ENCODE measurements at regions not wholly inside any gene's neighbourhood (a gene's known extent, or its start where the extent isn't known, plus 50 kb on each side); places are given as distances from the start of the nearest gene placed in this dataset.

- Histone ChIP-seq H3K79me2 (ENCODE audit: insufficient read depth, low read length) (no peaks in the 10 kb centered on the region), H3K4me2 (ENCODE audit: low read depth, low read length) (no peak overlapping the region), H3K9me3 (ENCODE audit: low read length) (no peaks in the 10 kb centered on the region), H3K27me3 (ENCODE audit: control insufficient read depth in 1 of 2, insufficient read depth in 2 of 2, low read length in 2 of 2) (no peaks in the 10 kb centered on the region), H4K20me1 (ENCODE audit: insufficient read depth, low read length) (no peaks in the 10 kb centered on the region), H3K9ac (ENCODE audit: insufficient read depth, low read depth, low read length) (no peak overlapping the region), H3K4me3 (replicated peaks in 1 of 3; ENCODE audit: insufficient read depth in 1 of 3, low read depth in 2 of 3, low read length in 3 of 3) (no peak overlapping the region), H3K36me3 (replicated peaks in 1 of 2; ENCODE audit: control insufficient read depth in 1 of 2, insufficient read depth in 2 of 2, low read length in 2 of 2) (no peaks in the 10 kb centered on the region), H3K4me1 (ENCODE audit: insufficient read depth, low read length) (no peaks in the 10 kb centered on the region), H2AFZ (ENCODE audit: low read length) (no peak overlapping the region), H3K27ac (ENCODE audit: extremely low read length, insufficient read depth, low read length) (no peak overlapping the region)
- BruUV-seq (replicated peaks) = no TSS peak
- FAIRE-seq (no peak), DNase-seq (ENCODE audit: low spot score) (no peak), ATAC-seq (no peak)
- TF ChIP-seq EZH2 (conservative IDR thresholded peaks at IDR 0.05; ENCODE audit: low read depth, low read length) = no peak
- no peak for TF ChIP-seq HCFC1 (IDR thresholded peaks at IDR 0.05; ENCODE audit: low read depth, low read length)
- no peak for TF ChIP-seq RELA (CRISPR knock-in tag; IDR thresholded peaks at IDR 0.05)
- no peak for TF ChIP-seq FLYWCH1 (CRISPR knock-in tag; IDR thresholded peaks at IDR 0.05)
- TF ChIP-seq ATF7 (IDR thresholded peaks at IDR 0.05) = no peak
- TF ChIP-seq ATF7 (CRISPR knock-in tag; IDR thresholded peaks at IDR 0.05) = no peak
- TF ChIP-seq ZNF543 (CRISPR knock-in tag; IDR thresholded peaks at IDR 0.05) = no peak
- intact Hi-C loops (cut with micrococcal nuclease; ENCODE audit: unreplicated experiment) (no loop called here), in situ Hi-C loops (cut with HindIII; ENCODE audit: extremely low pct_ligation_motif_present, low pct_unique_long_range_greater_than_20kb) (no loop called here)
- ChIA-PET CTCF (ENCODE audit: low intra/inter-chr PET ratio, low total read pairs) (no interaction called here), POLR2A (no interaction called here)
- WGBS (ENCODE audit: low lambda C conversion rate) = 9% methylated on average over 4 of the region's 4 CpGs
Measured at GRCh38 chr4:176406297-176406696, 86.5 kb downstream of the SPCS3 start.

GRCh38 chr4:176406736-176407135, 87.0 kb downstream of the SPCS3 start:
- Histone ChIP-seq H3K9me3 (ENCODE audit: low read length) (no peaks in the 10 kb centered on the region), H3K79me2 (ENCODE audit: insufficient read depth, low read length) (no peaks in the 10 kb centered on the region), H3K4me2 (ENCODE audit: low read depth, low read length) (no peak overlapping the region), H4K20me1 (ENCODE audit: insufficient read depth, low read length) (no peaks in the 10 kb centered on the region), H3K4me3 (replicated peaks in 1 of 3; ENCODE audit: insufficient read depth in 1 of 3, low read depth in 2 of 3, low read length in 3 of 3) (no peak overlapping the region), H3K9ac (ENCODE audit: insufficient read depth, low read depth, low read length) (no peak overlapping the region), H3K27ac (ENCODE audit: extremely low read length, insufficient read depth, low read length) (no peak overlapping the region), H3K27me3 (ENCODE audit: control insufficient read depth in 1 of 2, insufficient read depth in 2 of 2, low read length in 2 of 2) (no peaks in the 10 kb centered on the region), H3K4me1 (ENCODE audit: insufficient read depth, low read length) (no peaks in the 10 kb centered on the region), H3K36me3 (replicated peaks in 1 of 2; ENCODE audit: control insufficient read depth in 1 of 2, insufficient read depth in 2 of 2, low read length in 2 of 2) (no peaks in the 10 kb centered on the region), H2AFZ (ENCODE audit: low read length) (no peak overlapping the region)
- FAIRE-seq = no peak
- ChIA-PET POLR2A (no interaction called here), CTCF (ENCODE audit: low intra/inter-chr PET ratio, low total read pairs) (no interaction called here)
- DNase-seq (ENCODE audit: low spot score) = no peak
- intact Hi-C loops (cut with micrococcal nuclease; ENCODE audit: unreplicated experiment) = no loop called here
- 0% methylated on average over 2 of the region's 2 CpGs for WGBS (ENCODE audit: low lambda C conversion rate)
- no TSS peak for BruUV-seq (replicated peaks)
- TF ChIP-seq ZNF281 (CRISPR knock-in tag; IDR thresholded peaks at IDR 0.05; ENCODE audit: borderline replicate concordance) (no peak), E2F2 (CRISPR knock-in tag; IDR thresholded peaks at IDR 0.05; ENCODE audit: borderline replicate concordance) (no peak)
- in situ Hi-C loops (cut with HindIII; ENCODE audit: extremely low pct_ligation_motif_present, low pct_unique_long_range_greater_than_20kb) = no loop called here
- ATAC-seq = no peak
